Activated T-helper 1 cell treated with anti-CD3 and anti-CD28 coated beads, Interleukin-12 subunit alpha, Interleukin-12 subunit beta, Interleukin-2, Interleukin-4 antibody, amounts not matched to agents 30 ng/mL and 10 ng/mL and 1 ng/mL, durations not matched to agents 14 hours and 24 hours and 36 hours (primary cell): ENCODE measurements at regions not wholly inside any gene's neighbourhood (a gene's known extent, or its start where the extent isn't known, plus 50 kb on each side); places are given as distances from the start of the nearest gene placed in this dataset.
"Not testable (repeated sequence)": the region's sequence is repeated elsewhere in the genome, so short reads cannot be mapped to it uniquely, and the experiment has no call there.

Experiments
- DNase-seq: peaks from one replicate; pipeline ENCODE4 v3.0.0; 2021; ENCODE audit warnings: low spot score
- H3K27ac Mint-ChIP-seq: one replicate; pipeline ENCODE4 v1.8.0; 2021; ENCODE audit warnings: mild to moderate bottlenecking, mixed read lengths
- H3K27me3 Mint-ChIP-seq: one replicate; pipeline ENCODE4 v1.8.0; 2022; ENCODE audit warnings: mild to moderate bottlenecking, moderate library complexity, mixed read lengths; ENCODE audit not compliant: insufficient read depth
- H3K36me3 Mint-ChIP-seq: one replicate; pipeline ENCODE4 v1.8.0; 2021; ENCODE audit warnings: low read depth, mixed read lengths
- H3K4me1 Mint-ChIP-seq: one replicate; pipeline ENCODE4 v1.8.0; 2021; ENCODE audit warnings: low read depth, mixed read lengths
- H3K4me3 Mint-ChIP-seq: one replicate; pipeline ENCODE4 v1.8.0; 2021; ENCODE audit warnings: mild to moderate bottlenecking, moderate library complexity, mixed read lengths
- H3K9me3 Mint-ChIP-seq: one replicate; pipeline ENCODE4 v1.8.0; 2021; ENCODE audit warnings: mixed read lengths
- intact Hi-C: fragments of 100-400 bp; cut with micrococcal nuclease; formaldehyde crosslinking; loops from one replicate; pipeline ENCODE4 v1.15.1; 2024

GRCh38 chr14:105720852-105721601 is 194.6 kb downstream of the TMEM121 start:
- intact Hi-C loops, DNase-seq, H3K36me3 Mint-ChIP-seq, H3K4me1 Mint-ChIP-seq, H3K27me3 Mint-ChIP-seq, H3K4me3 Mint-ChIP-seq, H3K9me3 Mint-ChIP-seq, H3K27ac Mint-ChIP-seq: not testable (repeated sequence)

GRCh38 chr14:105721602-105721970 is 195.2 kb downstream of the TMEM121 start:
- H3K27me3 Mint-ChIP-seq, H3K4me3 Mint-ChIP-seq, H3K4me1 Mint-ChIP-seq, H3K9me3 Mint-ChIP-seq, intact Hi-C loops, H3K36me3 Mint-ChIP-seq, DNase-seq, H3K27ac Mint-ChIP-seq: not testable (repeated sequence)

- H3K4me3 Mint-ChIP-seq, H3K36me3 Mint-ChIP-seq, H3K4me1 Mint-ChIP-seq, intact Hi-C loops, H3K9me3 Mint-ChIP-seq, H3K27me3 Mint-ChIP-seq, H3K27ac Mint-ChIP-seq, DNase-seq: not testable (repeated sequence)
Observed at GRCh38 chr14:105721996-105722709, 195.8 kb downstream of the TMEM121 start.

GRCh38 chr14:105723271-105723670 is 196.9 kb downstream of the TMEM121 start:
- H3K4me1 Mint-ChIP-seq, H3K9me3 Mint-ChIP-seq, DNase-seq, intact Hi-C loops, H3K4me3 Mint-ChIP-seq, H3K27me3 Mint-ChIP-seq, H3K27ac Mint-ChIP-seq, H3K36me3 Mint-ChIP-seq: not testable (repeated sequence)

GRCh38 chr14:105723776-105724175 is 197.4 kb downstream of the TMEM121 start:
- intact Hi-C loops, H3K4me1 Mint-ChIP-seq, H3K27ac Mint-ChIP-seq, H3K9me3 Mint-ChIP-seq, DNase-seq, H3K27me3 Mint-ChIP-seq, H3K4me3 Mint-ChIP-seq, H3K36me3 Mint-ChIP-seq: not testable (repeated sequence)

- H3K27me3 Mint-ChIP-seq, H3K27ac Mint-ChIP-seq, intact Hi-C loops, DNase-seq, H3K4me3 Mint-ChIP-seq, H3K9me3 Mint-ChIP-seq, H3K4me1 Mint-ChIP-seq, H3K36me3 Mint-ChIP-seq: not testable (repeated sequence)
Observed at GRCh38 chr14:105729825-105730368, 203.5 kb downstream of the TMEM121 start.

GRCh38 chr14:105730731-105731130 is 204.3 kb downstream of the TMEM121 start:
- H3K27me3 Mint-ChIP-seq, H3K4me1 Mint-ChIP-seq, intact Hi-C loops, H3K9me3 Mint-ChIP-seq, H3K27ac Mint-ChIP-seq, H3K36me3 Mint-ChIP-seq, DNase-seq, H3K4me3 Mint-ChIP-seq: not testable (repeated sequence)

- H3K4me1 Mint-ChIP-seq, intact Hi-C loops, H3K9me3 Mint-ChIP-seq, H3K4me3 Mint-ChIP-seq, H3K36me3 Mint-ChIP-seq, DNase-seq, H3K27me3 Mint-ChIP-seq, H3K27ac Mint-ChIP-seq: not testable (repeated sequence)
Observed at GRCh38 chr14:105731221-105731985, 205.0 kb downstream of the TMEM121 start.

- intact Hi-C loops: no loop called here
- no peaks in the 10 kb centered on the region for H3K4me1 Mint-ChIP-seq
Observed at GRCh38 chr14:105733081-105734065, 207.0 kb downstream of the TMEM121 start.

GRCh38 chr14:105734241-105734640 is 207.9 kb downstream of the TMEM121 start:
- H3K27ac Mint-ChIP-seq, DNase-seq, H3K36me3 Mint-ChIP-seq, intact Hi-C loops, H3K9me3 Mint-ChIP-seq, H3K27me3 Mint-ChIP-seq, H3K4me3 Mint-ChIP-seq, H3K4me1 Mint-ChIP-seq: not testable (repeated sequence)

More at GRCh38 chr14:105733081-105734065, 207.0 kb downstream of the TMEM121 start:
- Mint-ChIP-seq H3K27ac (no peak overlapping the region), H3K27me3 (peaks cover 2% of the 10 kb centered on the region), H3K4me3 (no peak overlapping the region), H3K36me3 (no peaks in the 10 kb centered on the region), H3K9me3 (no peaks in the 10 kb centered on the region)
- no peak for DNase-seq

GRCh38 chr14:105736331-105736730 is 209.9 kb downstream of the TMEM121 start:
- H3K27ac Mint-ChIP-seq, H3K27me3 Mint-ChIP-seq, H3K4me3 Mint-ChIP-seq, intact Hi-C loops, H3K9me3 Mint-ChIP-seq, H3K36me3 Mint-ChIP-seq, H3K4me1 Mint-ChIP-seq, DNase-seq: not testable (repeated sequence)

GRCh38 chr14:105737504-105738246 is 211.3 kb downstream of the TMEM121 start:
- H3K27ac Mint-ChIP-seq: no peak overlapping the region
- H3K27me3 Mint-ChIP-seq: no peaks in the 10 kb centered on the region
- no peaks in the 10 kb centered on the region for H3K9me3 Mint-ChIP-seq
- intact Hi-C loops: no loop called here
- no peak for DNase-seq
- no peak overlapping the region for H3K4me3 Mint-ChIP-seq
- H3K4me1 Mint-ChIP-seq: no peaks in the 10 kb centered on the region
- H3K36me3 Mint-ChIP-seq: no peaks in the 10 kb centered on the region
